NCI-H2171 treated with DMSO at 0.1 percent for 48 hours (cell line): ENCODE measurements at regions not wholly inside any gene's neighbourhood (a gene's known extent, or its start where the extent isn't known, plus 50 kb on each side); places are given as distances from the start of the nearest gene placed in this dataset.

Experiments used
- DNase-seq: peaks from one replicate; lab custom pipeline; 2025; lab: John Stamatoyannopoulos, UW

DNA sequence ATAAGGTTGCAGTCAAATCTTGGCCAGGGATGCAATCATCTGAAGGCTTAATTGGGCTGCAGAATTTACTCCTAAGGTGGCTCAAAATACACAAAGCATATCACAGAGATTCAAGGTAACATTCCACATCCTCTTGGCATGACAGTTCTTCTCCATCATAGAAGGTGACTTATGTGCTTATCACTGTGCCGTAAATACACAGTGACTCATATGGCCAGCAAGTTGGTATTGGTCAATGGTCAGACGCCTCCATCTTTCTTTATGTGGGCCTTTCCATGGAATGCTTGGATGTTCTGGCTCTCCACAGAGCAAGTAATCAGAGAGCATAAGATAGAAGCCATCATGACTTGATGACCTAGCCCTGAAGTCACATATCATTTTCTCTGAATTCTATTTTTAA lies 168.8 kb upstream of the ST8SIA2 start:
- no peak for DNase-seq

GRCh38 chr15:92226020-92226612 lies 167.6 kb upstream of the ST8SIA2 start:
- DNase-seq = no peak

- DNase-seq = no peak
Measured at GRCh38 chr15:92228830-92229229, 164.9 kb upstream of the ST8SIA2 start.

GRCh38 chr15:92231461-92231860 lies 162.2 kb upstream of the ST8SIA2 start:
- DNase-seq = no peak

- no peak for DNase-seq
Measured at GRCh38 chr15:92232317-92232716, 161.4 kb upstream of the ST8SIA2 start.

DNA sequence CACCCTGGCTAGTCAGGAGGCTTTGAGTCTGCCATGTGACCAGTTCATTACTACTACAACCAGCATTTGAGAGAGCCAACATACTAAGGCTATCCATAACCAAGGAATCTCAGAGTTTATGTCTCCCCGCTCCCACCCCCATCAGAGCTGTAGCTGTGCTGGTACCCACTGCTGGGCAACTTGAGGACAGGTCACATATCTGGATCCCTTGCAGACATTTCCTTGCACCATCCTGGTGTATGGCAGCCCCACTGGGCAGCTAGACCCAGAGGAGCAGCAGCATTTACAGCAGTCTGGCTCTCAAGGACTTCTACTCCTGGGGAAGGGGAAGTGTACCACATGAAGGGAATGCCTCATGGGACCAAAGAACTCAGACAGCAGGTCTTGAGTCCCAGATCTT lies 160.8 kb upstream of the ST8SIA2 start:
- DNase-seq = no peak

- DNase-seq = no peak
Measured at GRCh38 chr15:92243227-92243626, 150.5 kb upstream of the ST8SIA2 start.

DNA sequence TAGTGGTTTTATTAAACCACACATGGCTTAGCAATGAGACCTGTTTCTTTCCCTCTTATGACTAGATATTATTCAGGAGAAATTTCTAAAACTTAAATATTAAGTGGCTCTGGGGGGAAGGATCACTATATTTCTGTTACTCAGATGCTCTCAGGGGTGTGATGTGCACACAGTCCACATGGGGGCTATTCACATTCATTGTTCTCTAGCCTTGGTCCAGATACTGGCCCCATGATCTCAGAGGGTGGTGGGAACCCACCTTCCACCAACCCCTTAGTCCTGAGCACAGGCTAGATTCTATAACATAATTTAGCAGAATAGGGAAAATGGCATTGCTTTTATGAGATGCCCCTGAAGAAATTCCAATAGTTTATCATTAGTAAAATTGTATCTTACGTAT lies 149.0 kb upstream of the ST8SIA2 start:
- DNase-seq = no peak

- no peak for DNase-seq
Measured at GRCh38 chr15:92247649-92248242, 145.9 kb upstream of the ST8SIA2 start.

GRCh38 chr15:92266796-92267685 lies 126.6 kb upstream of the ST8SIA2 start:
- DNase-seq = no peak

DNA sequence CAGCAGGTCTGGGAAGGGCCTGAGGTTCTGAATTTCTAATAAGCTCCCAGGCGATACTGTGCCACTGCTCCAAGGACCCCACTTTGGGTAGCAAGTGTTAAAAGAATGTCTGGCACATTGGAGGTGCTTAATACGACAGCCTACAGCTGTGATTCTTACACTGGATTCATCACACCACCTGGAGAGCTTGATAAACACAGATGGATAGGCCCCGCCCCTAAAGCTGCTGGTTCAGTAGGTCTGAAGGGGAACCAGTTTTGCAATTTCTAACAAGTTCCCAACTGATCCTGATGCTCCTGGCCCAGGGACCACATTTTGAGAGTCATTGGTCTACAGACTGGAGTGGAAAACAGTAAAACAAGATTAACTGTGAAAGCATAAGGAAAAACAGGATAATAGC lies 124.8 kb upstream of the ST8SIA2 start:
- peak; percentile 88 for DNase-seq

GRCh38 chr15:92271179-92271578 lies 122.5 kb upstream of the ST8SIA2 start:
- no peak for DNase-seq

DNA sequence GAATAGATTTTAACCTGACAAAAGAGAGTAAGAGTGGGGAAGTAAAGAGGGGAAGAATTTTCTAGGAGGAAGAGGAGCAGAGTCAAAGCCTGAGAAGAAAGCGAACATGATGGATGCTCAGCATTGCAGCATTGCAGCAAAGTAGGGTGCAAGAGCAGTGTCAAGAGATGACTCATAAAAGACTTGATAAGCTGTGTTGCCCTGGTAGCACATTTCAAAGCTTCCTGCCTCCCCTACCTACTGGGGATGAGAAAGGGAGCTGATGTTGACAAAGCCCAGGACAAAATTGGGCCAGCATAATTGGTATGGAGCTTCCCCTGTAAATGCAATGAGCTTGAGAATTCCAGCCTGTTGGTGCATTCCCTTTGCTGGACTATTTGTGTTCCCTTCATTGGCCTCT lies 121.6 kb upstream of the ST8SIA2 start:
- no peak for DNase-seq

GRCh38 chr15:92273286-92273685 lies 120.4 kb upstream of the ST8SIA2 start:
- DNase-seq = peak; percentile 49

DNA sequence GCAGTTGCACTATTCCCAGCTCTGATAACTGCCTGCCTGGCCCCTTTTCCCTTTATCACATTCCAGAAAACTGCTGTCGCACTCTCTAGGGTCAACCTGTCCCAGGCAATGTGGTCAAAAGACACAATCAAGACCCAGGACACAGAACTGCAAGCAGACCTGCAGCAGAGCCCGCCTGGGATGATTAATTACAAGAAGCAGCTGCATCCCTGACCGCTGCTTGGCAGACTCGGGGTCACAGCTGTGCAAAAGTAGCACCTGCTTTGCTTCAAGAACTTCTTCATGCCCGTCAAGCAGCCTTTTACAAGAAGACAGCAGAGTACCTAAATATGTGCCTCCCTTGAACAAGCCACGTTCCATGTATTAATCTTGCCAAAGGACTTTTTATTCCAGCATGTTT lies 120.0 kb upstream of the ST8SIA2 start:
- no peak for DNase-seq

DNA sequence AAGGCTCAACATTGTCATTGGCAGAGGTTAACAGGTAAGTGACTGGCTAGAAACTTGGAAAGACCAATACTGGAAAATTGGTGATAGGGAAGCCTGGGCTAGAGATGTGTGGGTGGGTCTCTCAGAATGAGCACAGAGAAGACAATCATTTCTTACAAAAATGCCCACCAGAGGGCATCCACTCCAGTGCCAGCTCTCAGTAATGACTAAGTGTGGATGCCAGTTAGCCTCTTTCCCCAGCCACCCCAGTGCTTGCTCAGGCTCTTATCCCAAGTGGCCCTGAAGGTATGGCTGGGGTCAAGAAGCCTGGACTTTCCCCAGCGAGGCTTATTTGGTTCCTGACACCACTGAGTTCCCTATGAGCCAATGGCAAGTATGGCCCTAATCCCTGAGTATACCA lies 115.9 kb upstream of the ST8SIA2 start:
- DNase-seq = peak; percentile 30

DNA sequence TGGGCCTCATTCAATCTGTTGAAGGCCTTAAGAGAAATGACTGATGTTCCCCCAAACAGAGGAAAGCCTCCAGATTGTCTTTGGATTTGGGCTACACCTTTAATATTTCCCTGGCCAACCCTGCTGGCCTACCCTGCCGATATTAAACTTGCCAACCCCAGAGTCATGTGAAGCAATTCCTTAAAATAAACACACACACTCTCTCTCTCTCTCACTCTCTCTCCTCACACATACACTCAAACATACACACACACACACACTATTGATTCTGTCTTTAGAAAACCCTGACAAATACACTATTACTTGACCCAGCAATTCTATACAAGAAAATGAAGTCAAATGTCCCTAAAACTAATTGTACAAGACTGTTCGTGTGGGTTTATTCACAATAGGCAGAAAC lies 109.9 kb upstream of the ST8SIA2 start:
- DNase-seq = no peak

DNA sequence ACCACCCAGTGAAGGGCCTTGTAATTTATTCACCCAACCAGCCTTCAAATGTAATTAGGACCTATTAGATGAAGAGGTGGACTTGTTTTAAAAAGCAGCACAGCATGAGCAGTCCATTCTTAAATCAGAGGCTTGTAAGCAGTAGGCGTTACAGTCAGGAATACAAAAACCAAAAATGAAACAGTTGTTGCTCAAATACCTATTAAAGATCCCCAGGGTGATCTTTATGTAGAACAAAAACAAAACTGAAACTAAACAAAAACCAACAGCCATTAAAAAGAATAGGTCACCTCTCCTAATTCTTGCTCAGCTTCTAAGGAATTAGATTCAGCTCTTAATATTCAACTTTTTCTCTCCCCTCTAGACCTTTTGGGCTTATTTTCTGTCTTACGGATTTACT lies 104.9 kb upstream of the ST8SIA2 start:
- no peak for DNase-seq

- no peak for DNase-seq
Measured at GRCh38 chr15:92289733-92290132, 103.9 kb upstream of the ST8SIA2 start.

DNA sequence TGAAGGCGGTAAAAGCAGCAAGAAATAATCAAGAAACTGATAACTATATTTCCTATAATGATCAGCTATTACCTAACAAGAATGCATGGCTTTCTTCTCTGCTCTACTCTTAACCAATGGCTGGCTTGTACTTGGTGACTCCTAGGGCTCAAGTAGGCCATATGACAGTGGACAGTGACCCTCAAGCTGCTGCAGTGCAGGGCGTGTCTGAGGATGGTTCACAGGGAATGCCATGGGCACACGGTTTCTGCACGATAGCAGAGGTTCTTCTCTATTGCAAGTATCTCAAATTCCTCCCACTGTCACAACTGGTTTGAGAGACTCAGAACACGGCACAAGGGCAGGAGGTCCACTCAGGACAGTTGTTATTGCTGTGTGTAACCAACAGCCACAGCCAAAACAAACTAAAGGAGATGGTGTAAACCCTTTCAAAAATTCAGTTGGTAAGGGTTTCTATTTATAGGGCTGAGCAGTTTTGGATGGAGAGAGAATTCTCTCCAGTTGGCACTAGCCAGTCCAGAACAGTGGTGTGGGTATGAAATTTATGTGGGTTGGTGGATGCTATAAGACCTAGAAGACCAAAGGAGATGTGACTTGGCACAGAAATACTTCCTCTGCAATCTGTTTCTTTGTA lies 103.2 kb upstream of the ST8SIA2 start:
- DNase-seq = no peak

- DNase-seq = no peak
Measured at GRCh38 chr15:92291900-92292299, 101.8 kb upstream of the ST8SIA2 start.

GRCh38 chr15:92294759-92295158 lies 98.9 kb upstream of the ST8SIA2 start:
- peak; percentile 22 for DNase-seq
